Caco-2 (cell line): ENCODE measurements at regions not wholly inside any gene's neighbourhood (a gene's known extent, or its start where the extent isn't known, plus 50 kb on each side); places are given as distances from the start of the nearest gene placed in this dataset.

Experiments used
- BruUV-seq: library from RNA; stranded (reverse); fragments of 400-500 nt; replicated peaks from 2 replicates; lab custom pipeline; 2021; lab: Mats Ljungman, UMichigan
- CTCF ChIA-PET: fragments of 300-600 bp; sonication (Branson Sonifier 250); formaldehyde crosslinking; loops from one replicate; lab custom pipeline; 2022; ENCODE audit warnings: antibody characterized with exemption; lab: Charles Lee
- POLR2A ChIA-PET: fragments of 300-600 bp; sonication (Branson Sonifier 250); formaldehyde crosslinking; loops from one replicate; lab custom pipeline; 2022; ENCODE audit warnings: antibody characterized with exemption; lab: Charles Lee
- DNase-seq, 2 experiments: peaks; one replicate each; pipeline versions ENCODE4 v3.0.0 to v3.0.0-alpha.2; 2020 to 2022
- H3K27me3 ChIP-seq: replicated peaks from 2 replicates; pipeline ENCODE4 v1.6.0; 2011; ENCODE audit warnings: low read length; ENCODE audit not compliant: control insufficient read depth, insufficient read depth
- H3K36me3 ChIP-seq: 2 replicates; pipeline ENCODE4 v1.5.1; 2011; ENCODE audit warnings: low read length; ENCODE audit not compliant: control insufficient read depth, insufficient read depth
- H3K4me1 ChIP-seq: fragments of 250-450 bp; sonication (Bioruptor Pico); 2 replicates; pipeline ENCODE4 v1.5.1; 2020; ENCODE audit warnings: mild to moderate bottlenecking
- H3K4me3 ChIP-seq: 2 replicates; pipeline ENCODE4 v1.5.1; 2011; ENCODE audit warnings: low read depth, mild to moderate bottlenecking, control low read depth, low read length
- H3K9me3 ChIP-seq: fragments of 250-450 bp; sonication (Bioruptor Pico); 2 replicates; pipeline ENCODE4 v1.5.1; 2020; ENCODE audit warnings: mild to moderate bottlenecking, moderate library complexity
- H3K27ac Mint-ChIP-seq: one replicate; pipeline ENCODE4 v1.8.0; 2022; ENCODE audit warnings: mixed read lengths; ENCODE audit not compliant: unreplicated experiment
- H3K27me3 Mint-ChIP-seq: one replicate; pipeline ENCODE4 v1.8.0; 2022; ENCODE audit warnings: mixed read lengths; ENCODE audit not compliant: insufficient read depth, unreplicated experiment
- H3K36me3 Mint-ChIP-seq: one replicate; pipeline ENCODE4 v1.8.0; 2022; ENCODE audit warnings: mild to moderate bottlenecking, mixed read lengths; ENCODE audit not compliant: insufficient read depth, unreplicated experiment
- H3K4me1 Mint-ChIP-seq: one replicate; pipeline ENCODE4 v1.8.0; 2022; ENCODE audit warnings: low read depth, mixed read lengths; ENCODE audit not compliant: unreplicated experiment
- H3K4me3 Mint-ChIP-seq: one replicate; pipeline ENCODE4 v1.8.0; 2022; ENCODE audit warnings: mild to moderate bottlenecking, moderate library complexity, mixed read lengths; ENCODE audit not compliant: unreplicated experiment
- H3K9me3 Mint-ChIP-seq: one replicate; pipeline ENCODE4 v1.8.0; 2022; ENCODE audit warnings: mixed read lengths; ENCODE audit not compliant: unreplicated experiment
- intact Hi-C: fragments of 100-400 bp; cut with micrococcal nuclease; formaldehyde crosslinking; loops from one replicate; pipeline ENCODE4 v1.10.0; 2022; ENCODE audit not compliant: unreplicated experiment
- TF ChIP-seq, protein P1 (sequence below), 2 experiments: fragments of 200-600 bp in 1 of 2; IDR thresholded peaks; 1 replicate in 1 of 2; 2 replicates in 1 of 2; pipeline versions ENCODE4 v1.5.1 to v1.8.0; 2011 to 2022; ENCODE audit warnings: antibody characterized with exemption in 1 of 2, control low read depth in 1 of 2, inconsistent platforms in 1 of 2, low read depth in 1 of 2, low read length in 1 of 2, mild to moderate bottlenecking in 1 of 2, moderate library complexity in 1 of 2; ENCODE audit not compliant: insufficient read depth in 1 of 2, severe bottlenecking in 1 of 2, unreplicated experiment in 1 of 2

DNA sequence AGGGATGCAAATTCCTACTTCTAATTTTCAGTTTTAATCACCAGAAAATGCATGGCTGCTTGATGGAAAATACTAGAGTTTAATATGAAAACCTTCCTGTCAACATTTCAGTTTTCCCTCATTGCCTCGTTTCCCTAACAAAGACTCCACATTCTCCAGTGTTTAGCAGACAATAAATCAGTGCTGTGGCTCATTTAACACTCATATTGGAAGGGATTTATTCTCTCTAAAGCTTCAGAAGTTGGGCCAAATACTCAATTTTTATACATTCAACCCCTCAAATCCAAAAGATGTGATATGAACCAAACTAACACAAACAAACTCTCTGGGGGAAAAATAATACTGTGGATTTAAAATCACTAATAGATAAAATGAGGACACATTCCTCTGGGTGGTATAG is 482.5 kb downstream of the FLRT2 start:
- CTCF ChIA-PET, result no interaction called here
- H3K9me3 Mint-ChIP-seq, result no peaks in the 10 kb centered on the region
- H3K4me1 ChIP-seq, result no peaks in the 10 kb centered on the region
- no peaks in the 10 kb centered on the region for H3K27me3 ChIP-seq
- H3K36me3 Mint-ChIP-seq, result no peaks in the 10 kb centered on the region
- intact Hi-C loops, result no loop called here
- POLR2A ChIA-PET, result no interaction called here
- H3K4me3 ChIP-seq, result no peak overlapping the region
- DNase-seq, result no peak
- TF ChIP-seq, protein P1, sequence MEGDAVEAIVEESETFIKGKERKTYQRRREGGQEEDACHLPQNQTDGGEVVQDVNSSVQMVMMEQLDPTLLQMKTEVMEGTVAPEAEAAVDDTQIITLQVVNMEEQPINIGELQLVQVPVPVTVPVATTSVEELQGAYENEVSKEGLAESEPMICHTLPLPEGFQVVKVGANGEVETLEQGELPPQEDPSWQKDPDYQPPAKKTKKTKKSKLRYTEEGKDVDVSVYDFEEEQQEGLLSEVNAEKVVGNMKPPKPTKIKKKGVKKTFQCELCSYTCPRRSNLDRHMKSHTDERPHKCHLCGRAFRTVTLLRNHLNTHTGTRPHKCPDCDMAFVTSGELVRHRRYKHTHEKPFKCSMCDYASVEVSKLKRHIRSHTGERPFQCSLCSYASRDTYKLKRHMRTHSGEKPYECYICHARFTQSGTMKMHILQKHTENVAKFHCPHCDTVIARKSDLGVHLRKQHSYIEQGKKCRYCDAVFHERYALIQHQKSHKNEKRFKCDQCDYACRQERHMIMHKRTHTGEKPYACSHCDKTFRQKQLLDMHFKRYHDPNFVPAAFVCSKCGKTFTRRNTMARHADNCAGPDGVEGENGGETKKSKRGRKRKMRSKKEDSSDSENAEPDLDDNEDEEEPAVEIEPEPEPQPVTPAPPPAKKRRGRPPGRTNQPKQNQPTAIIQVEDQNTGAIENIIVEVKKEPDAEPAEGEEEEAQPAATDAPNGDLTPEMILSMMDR (IDR thresholded peaks at IDR 0.05; ENCODE audit: insufficient read depth in 1 of 2, low read depth in 1 of 2, low read length in 1 of 2, severe bottlenecking in 1 of 2, unreplicated experiment in 1 of 2), result no peak
- H3K27me3 Mint-ChIP-seq, result no peaks in the 10 kb centered on the region
- no peak overlapping the region for H3K4me3 Mint-ChIP-seq
- no peak overlapping the region for H3K27ac Mint-ChIP-seq
- no peaks in the 10 kb centered on the region for H3K36me3 ChIP-seq
- BruUV-seq, result no TSS peak
- no peaks in the 10 kb centered on the region for H3K4me1 Mint-ChIP-seq
- H3K9me3 ChIP-seq, result no peaks in the 10 kb centered on the region

DNA sequence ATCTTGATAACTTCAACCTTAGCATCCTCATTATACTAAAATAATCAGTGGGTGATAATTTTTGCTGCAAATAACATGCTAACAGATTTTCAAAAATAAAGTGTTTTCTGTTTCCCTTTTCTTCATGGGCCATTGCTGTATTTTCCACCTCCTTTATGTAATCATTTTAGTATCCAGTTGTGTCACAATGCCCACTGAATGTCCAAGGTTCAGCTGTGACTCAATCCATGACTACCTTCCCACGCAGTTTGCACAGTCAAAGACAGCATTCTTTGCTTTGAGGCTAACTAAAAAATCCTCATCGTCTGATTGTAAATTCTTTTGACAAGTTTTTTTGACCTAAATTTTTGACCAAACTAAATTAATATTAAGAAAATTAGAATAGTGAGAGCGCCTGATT is 474.1 kb downstream of the FLRT2 start:
- H3K4me3 ChIP-seq, result no peak overlapping the region
- BruUV-seq, result no TSS peak
- Mint-ChIP-seq H3K9me3 (no peaks in the 10 kb centered on the region), H3K27ac (no peak overlapping the region), H3K36me3 (no peaks in the 10 kb centered on the region), H3K4me1 (no peaks in the 10 kb centered on the region), H3K27me3 (no peaks in the 10 kb centered on the region), H3K4me3 (no peak overlapping the region)
- H3K4me1 ChIP-seq, result no peaks in the 10 kb centered on the region
- ChIA-PET POLR2A (no interaction called here), CTCF (no interaction called here)
- intact Hi-C loops, result no loop called here
- no peaks in the 10 kb centered on the region for H3K9me3 ChIP-seq
- H3K27me3 ChIP-seq, result no peaks in the 10 kb centered on the region
- no peaks in the 10 kb centered on the region for H3K36me3 ChIP-seq
- TF ChIP-seq, protein P1 (IDR thresholded peaks at IDR 0.05; ENCODE audit: insufficient read depth in 1 of 2, low read depth in 1 of 2, low read length in 1 of 2, severe bottlenecking in 1 of 2, unreplicated experiment in 1 of 2), result no peak
- no peak for DNase-seq

DNA sequence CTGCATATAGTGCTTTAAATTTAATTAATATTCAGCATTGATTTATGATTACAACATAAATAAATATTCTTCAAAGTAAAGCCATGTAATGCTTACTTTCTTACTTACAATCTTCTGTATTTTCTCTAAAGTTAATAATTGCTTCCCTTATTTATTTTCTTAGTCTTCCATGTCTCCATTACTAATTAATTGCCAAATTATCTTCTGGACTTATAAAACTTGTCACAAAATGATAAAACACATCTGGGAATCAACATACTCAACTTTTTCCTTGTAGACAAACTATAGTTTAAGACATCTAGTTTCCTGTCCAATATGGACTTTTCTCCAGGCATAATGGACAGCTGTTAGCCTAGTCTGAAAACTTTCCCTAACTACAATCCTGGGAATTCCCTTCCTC is 466.6 kb downstream of the FLRT2 start:
- no TSS peak for BruUV-seq
- H3K4me3 Mint-ChIP-seq, result no peak overlapping the region
- Histone ChIP-seq H3K9me3 (no peaks in the 10 kb centered on the region), H3K4me3 (no peak overlapping the region), H3K4me1 (no peaks in the 10 kb centered on the region), H3K27me3 (no peaks in the 10 kb centered on the region), H3K36me3 (no peaks in the 10 kb centered on the region)
- intact Hi-C loops, result no loop called here
- peaks cover 4% of the 10 kb centered on the region for H3K27me3 Mint-ChIP-seq
- H3K27ac Mint-ChIP-seq, result no peak overlapping the region
- DNase-seq, result no peak
- H3K9me3 Mint-ChIP-seq, result no peaks in the 10 kb centered on the region
- TF ChIP-seq, protein P1 (IDR thresholded peaks at IDR 0.05; ENCODE audit: insufficient read depth in 1 of 2, low read depth in 1 of 2, low read length in 1 of 2, severe bottlenecking in 1 of 2, unreplicated experiment in 1 of 2), result no peak
- no peaks in the 10 kb centered on the region for H3K36me3 Mint-ChIP-seq
- H3K4me1 Mint-ChIP-seq, result no peaks in the 10 kb centered on the region
- ChIA-PET POLR2A (no interaction called here), CTCF (interaction anchor here (0.7 kb wide), 1 partner anchor 447 kb away, joined by 4 read pairs; no protein-coding TSS in a partner anchor)
